ENCODE measurements at regions not wholly inside any gene's neighbourhood (a gene's known extent, or its start where the extent isn't known, plus 50 kb on each side); places are given as distances from the start of the nearest gene placed in this dataset.
"Not testable (repeated sequence)": the region's sequence is repeated elsewhere in the genome, so short reads cannot be mapped to it uniquely, and the experiment has no call there.

- no peak for FAIRE-seq
- no peak for DNase-seq (ENCODE audit: insufficient read length, low spot score)
- TF ChIP-seq POLR2A (IDR thresholded peaks at IDR 0.05; ENCODE audit: low read depth, low read length) = no peak
These were observed 468.1 kb downstream of the KCTD16 start for GRCh38 chr5:144638787-144639186.

GRCh38 chr5:144634138-144634537 lies 463.5 kb downstream of the KCTD16 start:
- FAIRE-seq (no peak), DNase-seq (ENCODE audit: insufficient read length, low spot score) (no peak)
- no peak for TF ChIP-seq POLR2A (IDR thresholded peaks at IDR 0.05; ENCODE audit: low read depth, low read length)

DNA sequence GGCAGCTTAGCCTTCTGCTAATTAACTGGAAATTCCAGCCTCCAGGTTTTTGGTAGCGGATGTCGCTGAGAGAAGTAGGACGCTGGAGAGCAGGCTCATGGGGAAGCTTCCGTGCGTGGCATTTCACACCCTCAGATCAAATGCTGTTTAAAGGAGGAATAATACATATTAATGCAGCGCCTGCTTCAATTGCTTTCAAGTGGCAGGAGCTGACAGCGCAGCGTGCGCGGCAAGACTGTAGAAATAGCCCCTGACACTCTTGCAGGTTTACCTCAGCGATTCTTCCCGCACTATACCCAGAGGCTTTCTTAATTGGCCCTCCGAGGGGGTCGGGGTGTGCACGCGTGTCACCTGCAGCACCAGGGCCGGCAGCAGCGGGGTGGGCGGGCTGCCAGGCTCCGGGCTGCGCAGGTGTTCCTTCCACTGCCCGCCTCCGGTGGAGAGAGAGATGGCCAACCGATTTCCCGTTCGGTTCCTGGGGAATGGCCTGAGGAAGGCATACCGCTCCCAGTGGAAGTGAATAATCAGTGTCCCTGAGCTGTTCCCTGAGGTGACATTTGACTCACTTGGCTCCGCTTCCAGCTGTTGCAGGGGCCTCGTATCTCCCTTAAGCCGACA lies 427.9 kb downstream of the KCTD16 start:
- FAIRE-seq = no peak
- no peak for TF ChIP-seq POLR2A (IDR thresholded peaks at IDR 0.05; ENCODE audit: low read depth, low read length)
- DNase-seq (ENCODE audit: insufficient read length, low spot score) = no peak

GRCh38 chr5:144596517-144596916 lies 425.8 kb downstream of the KCTD16 start:
- TF ChIP-seq POLR2A (IDR thresholded peaks at IDR 0.05; ENCODE audit: low read depth, low read length) = no peak
- FAIRE-seq = no peak
- DNase-seq (ENCODE audit: insufficient read length, low spot score) = no peak

- no peak for FAIRE-seq
- DNase-seq (ENCODE audit: insufficient read length, low spot score) = no peak
- TF ChIP-seq POLR2A (IDR thresholded peaks at IDR 0.05; ENCODE audit: low read depth, low read length) = no peak
These were observed 424.2 kb downstream of the KCTD16 start for GRCh38 chr5:144594919-144595318.

DNA sequence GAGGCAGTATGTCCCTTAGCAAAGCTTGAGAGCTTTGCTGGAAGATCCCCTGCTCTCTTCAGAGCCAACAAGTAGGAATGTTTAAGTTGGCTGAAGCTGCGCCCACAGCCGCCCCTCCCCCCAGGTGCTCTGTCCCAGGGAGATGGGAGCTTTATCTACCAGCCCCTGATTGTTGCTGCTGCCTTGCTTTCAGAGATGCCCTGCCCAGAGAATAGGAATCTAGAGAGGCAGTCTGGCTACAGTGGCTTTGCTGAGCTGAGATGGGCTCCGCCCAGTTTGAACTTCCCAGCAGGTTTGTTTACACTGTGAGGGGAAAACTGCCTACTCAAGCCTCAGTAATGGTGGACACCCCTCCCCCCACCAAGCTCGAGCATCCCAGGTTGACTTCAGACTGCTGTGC lies 423.6 kb downstream of the KCTD16 start:
- not testable (repeated sequence) for DNase-seq (ENCODE audit: insufficient read length, low spot score); FAIRE-seq

- no peak for TF ChIP-seq POLR2A (IDR thresholded peaks at IDR 0.05; ENCODE audit: low read depth, low read length)
- FAIRE-seq (no peak), DNase-seq (ENCODE audit: insufficient read length, low spot score) (no peak)
These were observed 415.0 kb downstream of the KCTD16 start for GRCh38 chr5:144585681-144586080.

GRCh38 chr5:144583541-144584449 lies 413.1 kb downstream of the KCTD16 start:
- FAIRE-seq (no peak), DNase-seq (ENCODE audit: insufficient read length, low spot score) (no peak)
- TF ChIP-seq POLR2A (IDR thresholded peaks at IDR 0.05; ENCODE audit: low read depth, low read length) = no peak

DNA sequence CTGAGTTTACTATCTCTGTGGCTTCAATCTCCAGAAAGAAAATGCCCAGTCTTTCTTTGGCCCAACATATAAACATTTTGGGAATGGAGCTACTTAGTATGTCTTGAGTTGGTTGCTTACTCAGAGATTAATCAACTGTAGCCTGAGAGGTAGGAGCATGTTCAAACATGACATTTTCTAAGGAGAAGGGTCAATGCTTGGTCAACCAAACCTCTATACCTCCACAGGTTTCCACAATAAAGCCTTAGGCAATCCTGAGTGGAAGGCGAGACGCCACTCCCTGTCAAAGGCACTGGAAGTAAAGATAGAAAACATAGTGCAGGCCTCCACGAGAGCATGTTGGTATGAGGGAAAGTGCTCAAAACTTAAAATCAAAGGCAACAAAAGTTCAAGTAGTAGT lies 411.4 kb downstream of the KCTD16 start:
- no peak for TF ChIP-seq POLR2A (IDR thresholded peaks at IDR 0.05; ENCODE audit: low read depth, low read length)
- no peak for FAIRE-seq
- no peak for DNase-seq (ENCODE audit: insufficient read length, low spot score)

DNA sequence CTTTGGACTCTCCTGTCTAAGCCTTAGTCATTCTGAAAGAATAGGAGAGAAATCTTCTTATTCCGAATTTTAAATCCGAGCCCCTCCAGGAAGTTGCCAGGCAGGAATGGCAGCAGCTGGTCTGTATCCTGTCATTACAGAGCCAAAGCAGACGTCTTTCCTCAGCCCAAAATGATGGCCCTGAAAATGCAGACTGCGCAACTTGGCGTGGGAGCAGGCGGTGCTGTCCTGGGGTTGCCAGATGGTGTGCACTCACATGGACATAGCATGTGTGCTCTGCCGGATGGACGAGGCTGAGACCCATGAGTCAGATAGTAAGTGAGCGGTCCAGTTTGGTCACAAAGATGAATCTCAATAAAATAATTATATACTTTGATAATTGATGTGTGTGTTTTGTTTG lies 410.4 kb downstream of the KCTD16 start:
- no peak for DNase-seq (ENCODE audit: insufficient read length, low spot score)
- no peak for TF ChIP-seq POLR2A (IDR thresholded peaks at IDR 0.05; ENCODE audit: low read depth, low read length)
- no peak for FAIRE-seq

- no peak for FAIRE-seq
- DNase-seq (ENCODE audit: insufficient read length, low spot score) = no peak
- TF ChIP-seq POLR2A (IDR thresholded peaks at IDR 0.05; ENCODE audit: low read depth, low read length) = no peak
These were observed 407.0 kb downstream of the KCTD16 start for GRCh38 chr5:144577676-144578075.

GRCh38 chr5:144575736-144576135 lies 405.1 kb downstream of the KCTD16 start:
- no peak for TF ChIP-seq POLR2A (IDR thresholded peaks at IDR 0.05; ENCODE audit: low read depth, low read length)
- FAIRE-seq (no peak), DNase-seq (ENCODE audit: insufficient read length, low spot score) (no peak)

- no peak for TF ChIP-seq POLR2A (IDR thresholded peaks at IDR 0.05; ENCODE audit: low read depth, low read length)
- no peak for FAIRE-seq
- DNase-seq (ENCODE audit: insufficient read length, low spot score) = peak; percentile 5
These were observed 396.7 kb downstream of the KCTD16 start for GRCh38 chr5:144567421-144567780.

GRCh38 chr5:144566747-144567420 lies 396.2 kb downstream of the KCTD16 start:
- FAIRE-seq (peak; percentile 88), DNase-seq (ENCODE audit: insufficient read length, low spot score) (peak; percentile 9)
- TF ChIP-seq POLR2A (IDR thresholded peaks at IDR 0.05; ENCODE audit: low read depth, low read length) = no peak

Measured in H54 (cell line).